HCT116 (cell line): ENCODE measurements at regions not wholly inside any gene's neighbourhood (a gene's known extent, or its start where the extent isn't known, plus 50 kb on each side); places are given as distances from the start of the nearest gene placed in this dataset.

Source experiments
- ATAC-seq: fragments of 200-7000 bp; cut with Tn5 transposase; 2 replicates; pipeline ENCODE4 v1.9.1; 2020; ENCODE audit warnings: mild to moderate bottlenecking, moderate library complexity
- BruUV-seq: library from RNA; stranded (reverse); fragments of 400-500 nt; replicated peaks from 2 replicates; lab custom pipeline; 2021; lab: Mats Ljungman, UMichigan
- CTCF ChIA-PET: fragments of 300-600 bp; sonication (Branson Sonifier 250); formaldehyde crosslinking; loops from one replicate; lab custom pipeline; 2021; ENCODE audit warnings: antibody characterized with exemption; lab: Charles Lee
- POLR2A ChIA-PET: fragments of 300-600, 350-600 bp; sonication (Branson Sonifier 250); formaldehyde crosslinking; loops from one replicate; lab custom pipeline; 2021; ENCODE audit warnings: antibody characterized with exemption; lab: Charles Lee
- RAD21 ChIA-PET, 2 experiments: fragments of 300-600 bp; sonication (Branson Sonifier 250); formaldehyde crosslinking; loops; one replicate each; lab custom pipeline; 2023; ENCODE audit warnings: low total read pairs in 2 of 2; ENCODE audit not compliant: uncharacterized antibody in 2 of 2, unreplicated experiment in 2 of 2, low non-redundant PET in 1 of 2; lab: Charles Lee
- DNase-seq: peaks from one replicate; pipeline ENCODE4 v3.0.0-alpha.2; 2010; ENCODE audit warnings: low read depth, low spot score
- H2AFZ ChIP-seq: fragments of 200-600 bp; shearing (Covaris generic), sonication (generic); 2 replicates; pipeline ENCODE4 v1.6.1; 2017; ENCODE audit warnings: low read depth, mixed run types, mixed read lengths, antibody characterized with exemption, low read length; ENCODE audit not compliant: poor library complexity, severe bottlenecking
- H3K27ac ChIP-seq: 2 replicates; pipeline ENCODE4 v1.5.1; 2012; ENCODE audit warnings: low read depth, low read length
- H3K27me3 ChIP-seq: fragments of 200-600 bp; sonication (generic); 2 replicates; pipeline ENCODE4 v1.6.1; 2016; ENCODE audit warnings: mixed run types, low read length, mixed read lengths; ENCODE audit not compliant: insufficient read depth
- H3K36me3 ChIP-seq, 2 experiments: fragments of 200-500 bp in 1 of 2; fragments of 200-600 bp in 1 of 2; sonication (Bioruptor generic) in 1 of 2; sonication (generic) in 1 of 2; 2 replicates each; pipeline versions ENCODE4 v1.5.1 to v1.6.1; 2014 to 2016; ENCODE audit warnings: low read length in 2 of 2, inconsistent platforms in 1 of 2, mixed read lengths in 1 of 2, mixed run types in 1 of 2; ENCODE audit not compliant: insufficient read depth in 2 of 2, control insufficient read depth in 1 of 2
- H3K4me1 ChIP-seq, 2 experiments: fragments of 200-600 bp in 1 of 2; sonication (generic) in 1 of 2; 2 replicates each; pipeline versions ENCODE4 v1.5.1 to v1.6.1; 2012 to 2017; ENCODE audit warnings: low read length in 2 of 2, inconsistent platforms in 1 of 2, mild to moderate bottlenecking in 1 of 2, mixed read lengths in 1 of 2, mixed run types in 1 of 2, moderate library complexity in 1 of 2; ENCODE audit not compliant: insufficient read depth in 2 of 2, control insufficient read depth in 1 of 2
- H3K4me2 ChIP-seq: fragments of 200-600 bp; sonication (generic); 2 replicates; pipeline ENCODE4 v1.6.1; 2017; ENCODE audit warnings: mixed run types, low read length, mixed read lengths
- H3K4me3 ChIP-seq, 2 experiments: fragments of 200-600 bp in 1 of 2; sonication (generic) in 1 of 2; replicated peaks in 1 of 2; 2 replicates each; pipeline ENCODE4 v1.5.1; 2011 to 2016; ENCODE audit warnings: low read length in 2 of 2, control low read depth in 1 of 2, low read depth in 1 of 2, mild to moderate bottlenecking in 1 of 2, mixed read lengths in 1 of 2, mixed run types in 1 of 2
- H3K79me2 ChIP-seq: fragments of 200-600 bp; sonication (generic); 2 replicates; pipeline ENCODE4 v1.6.1; 2017; ENCODE audit warnings: mild to moderate bottlenecking, mixed run types, low read length, moderate library complexity, mixed read lengths; ENCODE audit not compliant: insufficient read depth
- H3K9ac ChIP-seq: fragments of 200-600 bp; sonication (generic); 2 replicates; pipeline ENCODE4 v1.6.1; 2016; ENCODE audit warnings: low read length, mixed read lengths
- H3K9me2 ChIP-seq: fragments of 200-600 bp; sonication (generic), shearing (Covaris generic); 2 replicates; pipeline ENCODE4 v1.6.1; 2017; ENCODE audit warnings: mixed run types, mild to moderate bottlenecking, moderate library complexity; ENCODE audit not compliant: insufficient read depth
- H3K9me3 ChIP-seq, 2 experiments: fragments of 200-500 bp in 1 of 2; fragments of 200-600 bp in 1 of 2; sonication (Bioruptor generic) in 1 of 2; sonication (generic) in 1 of 2; 2 replicates each; pipeline ENCODE4 v1.6.1; 2014 to 2017; ENCODE audit warnings: low read length in 2 of 2, mixed read lengths in 2 of 2, inconsistent platforms in 1 of 2, low read depth in 1 of 2, mild to moderate bottlenecking in 1 of 2, mixed run types in 1 of 2, moderate library complexity in 1 of 2; ENCODE audit not compliant: control insufficient read depth in 1 of 2, insufficient read depth in 1 of 2
- H4K20me1 ChIP-seq: fragments of 200-600 bp; sonication (generic), shearing (Covaris generic); 2 replicates; pipeline ENCODE4 v1.6.1; 2017; ENCODE audit warnings: mixed run types, mild to moderate bottlenecking, moderate library complexity; ENCODE audit not compliant: insufficient read depth
- CBX3 ChIP-seq: IDR thresholded peaks from 2 replicates; pipeline ENCODE4 v1.6.1; 2012; ENCODE audit warnings: low read depth
- FOSL1 ChIP-seq: IDR thresholded peaks from 2 replicates; pipeline ENCODE4 v1.6.1; 2012; ENCODE audit warnings: low read depth
- MAX ChIP-seq: IDR thresholded peaks from 2 replicates; pipeline ENCODE4 v1.6.1; 2012
- POLR2AphosphoS5 ChIP-seq: IDR thresholded peaks from 2 replicates; pipeline ENCODE4 v1.6.1; 2011; ENCODE audit warnings: mild to moderate bottlenecking, low read depth, low read length, moderate library complexity
- REST ChIP-seq: IDR thresholded peaks from 2 replicates; pipeline ENCODE4 v1.6.1; 2012; ENCODE audit warnings: low read depth
- YY1 ChIP-seq: IDR thresholded peaks from 2 replicates; pipeline ENCODE4 v1.6.1; 2011; ENCODE audit warnings: low read length, low read depth, moderate library complexity, mild to moderate bottlenecking; ENCODE audit not compliant: insufficient replicate concordance; ENCODE audit errors: extremely low read depth
- ZNF274 ChIP-seq: fragments of 200-500 bp; sonication (Bioruptor generic); IDR thresholded peaks from 2 replicates; pipeline ENCODE4 v1.6.1; 2014; ENCODE audit warnings: mild to moderate bottlenecking, low read depth, low read length, inconsistent platforms
- intact Hi-C: fragments of 100-400 bp; cut with micrococcal nuclease; formaldehyde crosslinking; loops from 2 replicates; pipeline ENCODE4 v1.10.0; 2022

DNA sequence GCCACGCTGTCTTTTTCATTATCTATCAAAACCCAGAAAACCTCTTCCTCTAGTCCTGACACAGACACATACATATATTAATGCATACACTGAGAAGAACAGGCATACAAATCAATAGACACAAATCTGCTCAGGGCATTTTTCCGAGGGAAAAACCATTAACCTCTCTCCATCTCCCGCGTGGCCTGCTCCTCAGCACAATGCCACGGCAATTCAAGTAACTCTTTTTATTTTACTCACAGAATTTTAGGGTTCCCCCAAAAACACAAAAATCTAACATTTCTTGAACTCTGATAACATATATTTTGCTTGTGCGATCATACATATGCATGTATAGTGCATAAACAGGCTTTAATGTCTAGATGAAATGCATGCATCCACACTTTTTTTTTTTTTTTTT is 110.8 kb upstream of the NSMCE3 start:
- H3K9me2 ChIP-seq = no peaks in the 10 kb centered on the region
- H3K4me2 ChIP-seq = no peak overlapping the region
- no peak overlapping the region for H2AFZ ChIP-seq
- RAD21 ChIA-PET = no interaction called here
- H3K9ac ChIP-seq = no peak overlapping the region
- intact Hi-C loops = loop anchor here (10.0 kb wide), 1 partner anchor 56 kb away; no protein-coding TSS in a partner anchor
- H3K9me3 ChIP-seq = no peaks in the 10 kb centered on the region
- peaks cover 6% of the 10 kb centered on the region for H3K27me3 ChIP-seq
- TF ChIP-seq FOSL1 (no peak), POLR2AphosphoS5 (no peak), MAX (no peak), REST (no peak), CBX3 (no peak), ZNF274 (no peak), YY1 (no peak)
- H3K36me3 ChIP-seq = no peaks in the 10 kb centered on the region
- DNase-seq (no peak), ATAC-seq (no peak)
- POLR2A ChIA-PET = no interaction called here
- H4K20me1 ChIP-seq = no peaks in the 10 kb centered on the region
- H3K4me3 ChIP-seq = no peak overlapping the region
- H3K79me2 ChIP-seq = no peaks in the 10 kb centered on the region
- CTCF ChIA-PET = no interaction called here
- no peak overlapping the region for H3K27ac ChIP-seq
- BruUV-seq = no TSS peak
- no peaks in the 10 kb centered on the region for H3K4me1 ChIP-seq
